ENCODE measurements at regions not wholly inside any gene's neighbourhood (a gene's known extent, or its start where the extent isn't known, plus 50 kb on each side); places are given as distances from the start of the nearest gene placed in this dataset.
"Not testable (repeated sequence)": the region's sequence is repeated elsewhere in the genome, so short reads cannot be mapped to it uniquely, and the experiment has no call there.

GRCh38 chr3:171915275-171915674 lies 72.1 kb downstream of the TMEM212 start:
- DNase-seq (ENCODE audit: low read depth in 2 of 2), result no peak

DNA sequence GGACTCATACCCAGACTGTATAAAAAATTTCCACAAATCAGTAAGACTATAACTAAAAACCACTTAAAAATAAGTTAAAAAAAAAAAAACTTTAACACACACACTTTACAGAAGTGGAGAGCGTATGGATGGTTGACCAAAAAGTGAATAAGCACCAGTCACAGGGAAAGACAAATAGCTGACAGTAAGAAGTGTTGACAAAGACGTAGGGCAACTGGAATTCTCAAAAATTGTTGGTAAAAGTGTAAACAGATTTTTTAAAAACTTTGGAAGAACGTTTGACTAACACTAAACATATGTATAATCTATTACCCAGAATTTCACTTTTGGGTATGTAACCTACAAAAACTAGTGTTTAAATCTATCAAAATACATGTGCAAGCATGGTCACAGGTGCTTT lies 73.7 kb downstream of the TMEM212 start:
- no peak for DNase-seq (ENCODE audit: low read depth in 2 of 2)

GRCh38 chr3:171922629-171923028 lies 79.5 kb downstream of the TMEM212 start:
- DNase-seq (ENCODE audit: low read depth in 2 of 2), result not testable (repeated sequence)

DNA sequence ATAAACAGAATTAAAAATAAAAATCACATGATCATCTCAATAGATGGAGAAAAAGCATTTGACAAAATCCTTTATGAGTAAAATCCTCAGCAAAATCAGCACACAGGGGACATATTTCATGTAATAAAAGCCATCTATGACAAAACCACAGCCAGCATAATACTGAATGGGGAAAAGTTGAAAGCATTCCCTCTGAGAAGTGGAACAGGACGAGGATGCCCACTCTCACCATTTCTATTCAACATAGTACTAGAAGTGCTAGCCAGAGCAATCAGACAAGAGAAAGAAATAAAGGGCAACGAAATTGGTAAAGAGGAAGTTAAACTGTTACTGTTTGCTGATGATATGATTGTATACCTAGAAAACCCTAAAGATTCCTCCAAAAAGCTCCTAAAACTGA lies 80.5 kb downstream of the TMEM212 start:
- DNase-seq (ENCODE audit: low read depth in 2 of 2), result not testable (repeated sequence)

GRCh38 chr3:171924864-171925263 lies 81.7 kb downstream of the TMEM212 start:
- DNase-seq (ENCODE audit: low read depth in 2 of 2), result not testable (repeated sequence)

GRCh38 chr3:171932153-171932611 lies 89.0 kb downstream of the TMEM212 start:
- DNase-seq (ENCODE audit: low read depth in 2 of 2), result no peak

DNA sequence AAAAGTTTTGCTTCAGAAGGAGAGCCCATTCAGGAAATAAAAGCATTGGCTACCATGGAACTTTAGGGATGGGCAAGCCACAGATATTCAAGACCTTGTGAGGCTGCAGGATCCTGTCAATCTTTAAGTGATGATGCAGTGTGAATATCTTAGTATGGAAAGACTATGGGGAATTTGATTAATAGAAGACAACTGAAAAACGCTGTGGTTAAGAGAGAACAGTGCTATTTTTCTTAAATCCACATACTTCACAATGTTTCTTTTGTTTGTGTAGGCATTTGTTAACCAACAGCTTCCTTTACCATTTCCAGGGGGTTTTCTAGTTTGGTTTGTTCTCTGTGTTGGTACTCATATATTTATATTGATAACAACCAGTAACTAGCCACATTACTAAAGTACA lies 90.3 kb downstream of the TMEM212 start:
- DNase-seq (ENCODE audit: low read depth in 2 of 2), result no peak

DNA sequence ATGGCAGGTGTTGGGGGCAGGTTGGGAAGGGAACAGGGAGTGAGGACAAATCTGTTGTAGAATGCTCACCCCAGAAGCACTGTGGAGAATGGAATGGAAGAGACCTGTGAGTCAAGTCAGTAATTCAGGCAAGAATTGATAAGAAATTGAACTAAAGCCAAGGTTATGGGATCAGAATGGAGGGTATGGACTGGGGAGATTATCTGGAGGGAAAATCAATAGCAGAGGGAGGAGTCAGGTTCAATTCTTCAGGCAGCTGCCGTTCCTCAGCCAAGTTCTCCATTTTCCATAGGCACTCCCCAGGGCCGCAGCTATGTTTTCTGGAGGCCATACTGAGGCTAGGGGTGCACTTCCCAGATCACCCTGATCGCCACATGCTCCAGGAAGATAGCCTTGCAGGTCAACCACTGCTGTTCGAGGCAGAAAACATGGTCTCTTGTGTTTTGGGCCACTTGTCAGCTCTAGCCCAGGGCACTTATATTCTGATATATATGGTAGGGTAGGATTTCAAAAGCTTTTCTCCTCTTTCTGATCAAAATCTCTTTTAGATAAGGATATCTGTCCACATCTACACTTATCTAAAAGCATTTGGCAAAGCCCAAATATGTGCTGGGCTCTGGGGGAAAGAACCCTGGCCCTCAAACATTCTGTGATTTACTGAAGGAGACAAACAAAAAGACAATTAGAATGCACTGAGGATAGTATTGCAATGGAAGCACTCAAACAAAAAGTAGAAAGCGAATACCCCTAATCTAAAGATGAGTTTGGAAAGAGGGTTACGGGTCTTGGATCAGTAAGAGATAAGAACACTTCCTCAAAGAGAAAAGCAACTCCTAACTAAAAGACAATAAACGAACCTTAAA lies 92.3 kb downstream of the TMEM212 start:
- no peak for DNase-seq (ENCODE audit: low read depth in 2 of 2)

GRCh38 chr3:171936191-171936841 lies 93.2 kb downstream of the TMEM212 start:
- peak in 1 of 2 donors; percentile 46 for DNase-seq (ENCODE audit: low read depth in 2 of 2)

- no peak for DNase-seq (ENCODE audit: low read depth in 2 of 2)
Observed at GRCh38 chr3:171939578-171939977, 96.4 kb downstream of the TMEM212 start.

DNA sequence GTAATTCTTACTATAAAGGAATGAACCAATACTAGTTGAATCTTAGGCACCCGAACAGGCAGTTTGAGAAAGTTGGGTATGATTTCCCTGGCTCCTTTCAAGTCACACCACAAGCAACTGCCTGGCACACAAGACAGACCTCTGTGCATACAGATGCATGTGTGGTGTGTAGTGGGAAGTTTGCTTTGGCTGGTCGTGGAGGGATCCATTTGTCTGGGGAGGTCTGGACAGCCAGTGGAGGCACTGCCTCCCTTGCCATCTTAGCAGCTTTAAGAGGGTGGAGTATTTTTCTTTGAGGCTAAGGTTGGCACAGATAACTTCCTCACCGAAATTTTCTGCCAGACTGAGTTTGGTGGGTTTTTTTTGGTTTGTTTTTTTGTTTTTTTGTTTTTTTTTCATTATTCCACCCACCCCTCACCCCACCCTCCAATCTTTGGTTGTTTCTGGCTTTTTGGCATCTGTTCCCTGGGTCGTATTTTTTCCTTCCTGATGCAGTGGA lies 97.1 kb downstream of the TMEM212 start:
- DNase-seq (ENCODE audit: low read depth in 2 of 2), result no peak

DNA sequence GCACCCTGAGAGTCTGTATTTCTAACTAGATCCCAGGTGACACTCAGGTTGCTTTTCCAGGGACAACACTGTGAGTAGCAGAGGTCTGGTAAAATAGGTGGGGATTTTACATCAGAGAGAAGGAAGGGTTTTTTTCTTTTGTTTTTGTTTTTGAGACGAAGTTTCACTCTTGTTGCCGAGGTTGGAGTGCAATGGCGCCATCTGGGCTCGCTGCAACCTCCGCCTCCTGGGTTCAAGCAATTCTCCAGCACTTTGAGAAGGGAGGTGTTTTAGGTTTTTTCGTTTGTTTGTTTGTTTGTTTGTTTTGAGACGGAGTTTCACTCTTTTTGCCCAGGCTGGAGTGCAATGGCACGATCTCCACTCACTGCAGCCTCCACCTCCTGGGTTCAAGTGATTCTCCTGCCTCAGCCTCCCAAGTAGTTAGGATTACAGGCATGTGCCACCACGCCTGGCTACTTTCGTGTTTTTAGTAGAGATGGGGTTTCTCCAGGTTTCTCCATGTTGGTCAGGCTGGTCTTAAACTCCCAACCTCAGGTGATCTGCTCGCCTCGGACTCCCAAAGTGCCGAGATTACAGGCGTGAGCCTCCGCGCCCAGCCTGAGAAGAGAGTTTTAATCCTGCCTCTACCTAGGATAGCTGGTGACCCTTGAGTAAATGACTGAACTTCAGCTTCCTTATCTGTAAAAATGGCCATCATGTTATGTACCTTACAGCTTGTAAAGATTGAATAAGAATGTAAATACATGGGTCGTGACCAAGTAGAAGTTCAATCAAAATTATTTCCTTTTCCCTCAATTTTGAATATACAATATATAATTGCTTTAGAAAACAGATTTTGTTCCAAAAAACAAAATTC lies 95.9 kb upstream of the FNDC3B start:
- no peak for DNase-seq (ENCODE audit: low read depth in 2 of 2)

DNA sequence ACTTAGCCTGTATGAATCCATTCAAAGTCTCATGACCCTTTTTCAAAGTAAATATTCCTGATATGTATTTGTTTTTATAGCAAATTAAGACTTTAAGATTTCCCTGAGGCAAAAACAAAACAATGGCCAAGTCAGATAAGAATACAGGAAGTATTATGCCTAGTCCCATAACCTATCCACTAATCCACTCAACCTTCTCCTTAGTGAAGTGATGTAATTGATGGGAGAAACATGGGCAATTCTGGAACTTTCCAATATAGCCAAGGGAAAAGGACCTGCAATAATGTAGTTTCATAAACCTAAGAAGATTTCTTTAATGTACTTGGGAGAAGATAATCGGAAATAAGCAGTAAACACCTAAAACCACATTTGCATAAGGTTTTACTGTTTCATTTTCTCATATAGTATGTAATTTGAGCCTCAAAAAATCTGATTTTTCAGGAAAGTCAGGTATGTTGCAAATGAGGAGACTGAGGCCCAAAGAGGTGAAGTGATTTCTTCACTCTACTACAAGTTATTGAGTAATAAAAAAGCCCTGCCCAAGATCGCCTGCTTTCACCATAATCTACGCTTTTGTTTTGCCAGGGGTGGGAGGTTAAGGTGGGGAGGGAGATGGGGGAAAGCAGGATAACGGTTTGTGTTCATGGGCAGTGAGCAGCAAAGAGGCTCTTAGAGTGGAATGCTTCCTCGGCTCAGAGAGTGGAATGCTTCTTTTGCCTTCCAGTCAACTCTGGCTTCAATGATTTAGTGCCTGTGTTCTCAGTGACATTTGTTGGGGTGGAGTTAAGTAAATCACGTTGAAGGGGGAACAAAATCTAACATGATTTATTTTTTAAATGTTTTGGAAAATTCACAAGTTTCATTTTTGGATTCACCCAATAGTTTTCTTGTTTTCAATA lies 95.0 kb upstream of the FNDC3B start:
- DNase-seq (ENCODE audit: low read depth in 2 of 2), result no peak

DNA sequence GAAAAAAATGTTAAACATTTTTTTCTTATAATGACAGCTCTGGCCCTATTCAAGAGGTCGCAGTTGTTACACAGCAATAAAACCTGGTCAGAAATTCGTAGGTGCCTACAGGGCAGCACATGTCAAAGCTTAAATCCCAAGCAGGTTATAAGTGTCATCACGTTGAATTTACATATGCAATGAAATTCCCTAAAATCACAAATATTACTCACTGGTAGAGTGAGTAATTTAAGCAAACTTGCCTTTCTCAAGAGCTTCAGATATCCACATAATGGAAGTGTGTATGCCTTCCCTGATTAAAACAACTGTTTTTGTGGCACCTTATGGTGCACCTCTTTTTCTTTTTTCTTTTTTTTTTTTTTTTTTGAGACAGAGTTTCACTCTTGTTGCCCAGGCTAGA lies 90.7 kb upstream of the FNDC3B start:
- no peak for DNase-seq (ENCODE audit: low read depth in 2 of 2)

DNA sequence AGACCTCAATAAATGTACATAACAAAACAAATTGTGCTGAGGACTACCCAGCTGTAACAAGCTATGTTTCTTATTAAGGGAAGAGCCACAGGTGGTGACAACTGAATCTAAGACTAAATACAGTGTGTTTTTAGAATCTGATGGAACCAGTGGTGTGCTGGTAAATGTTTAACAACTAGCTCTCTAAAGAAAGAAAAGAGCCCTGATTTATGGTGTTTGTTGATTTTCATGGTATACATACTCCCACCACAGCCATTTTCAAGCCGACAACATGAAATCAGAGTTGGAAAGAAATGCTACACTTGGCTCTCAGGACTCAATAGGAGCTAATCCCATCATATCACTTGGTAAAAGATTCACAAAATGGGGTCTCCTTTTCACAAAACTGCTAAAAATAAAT lies 89.8 kb upstream of the FNDC3B start:
- DNase-seq (ENCODE audit: low read depth in 2 of 2), result no peak

DNA sequence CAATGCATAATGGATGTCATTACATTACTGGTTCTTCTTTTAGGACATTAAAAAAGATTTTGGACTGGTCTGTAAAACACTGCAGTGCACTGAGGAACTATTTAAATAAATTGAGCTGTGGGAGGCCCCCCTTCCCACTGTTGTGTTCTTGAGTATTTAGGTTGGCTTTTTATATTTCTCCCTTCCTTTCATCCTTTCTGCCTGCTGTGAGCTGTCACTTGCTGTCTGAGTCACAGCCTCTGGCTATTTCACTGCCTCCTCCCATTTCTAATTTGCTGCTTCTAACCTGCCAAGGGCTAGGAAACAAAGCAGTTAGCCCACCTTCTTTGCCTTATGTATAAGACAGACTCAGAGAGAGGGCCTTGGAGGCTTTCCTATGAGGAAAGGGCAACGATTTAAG lies 89.0 kb upstream of the FNDC3B start:
- DNase-seq (ENCODE audit: low read depth in 2 of 2), result peak; percentile 29 to 39

GRCh38 chr3:171951597-171951996 lies 87.8 kb upstream of the FNDC3B start:
- no peak for DNase-seq (ENCODE audit: low read depth in 2 of 2)

GRCh38 chr3:171953301-171954022 lies 85.9 kb upstream of the FNDC3B start:
- DNase-seq (ENCODE audit: low read depth in 2 of 2), result no peak

DNA sequence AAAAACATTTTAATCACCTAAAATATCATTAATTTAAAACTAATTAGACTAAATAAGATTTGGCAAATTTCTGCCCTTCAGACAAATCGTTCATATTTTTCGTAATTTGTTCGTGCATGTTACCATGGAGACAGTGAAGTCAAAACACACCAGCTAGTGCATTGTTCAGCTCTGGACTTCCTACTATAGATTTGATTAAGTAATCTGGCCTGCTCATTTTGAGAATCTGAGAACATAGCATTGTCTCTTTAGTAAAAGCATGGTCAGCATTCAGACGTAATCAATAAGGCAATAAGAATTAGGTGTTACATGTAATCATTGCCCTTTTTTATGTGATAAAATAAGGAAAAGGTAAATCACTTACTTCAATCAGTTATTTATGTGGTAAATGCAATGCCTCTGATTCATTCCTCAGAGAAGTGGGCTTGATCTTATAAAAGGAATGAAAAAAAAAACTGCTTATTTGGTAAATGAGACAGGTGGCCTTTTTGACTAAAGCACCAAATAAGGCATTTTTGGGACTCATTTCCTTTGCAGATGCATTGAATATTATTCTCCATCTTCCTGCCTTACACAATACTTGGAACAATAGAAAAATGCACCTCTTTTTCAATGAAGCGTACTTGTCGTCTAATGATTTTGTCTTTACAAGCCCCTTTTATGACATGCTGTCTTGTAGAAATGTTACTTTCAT lies 84.5 kb upstream of the FNDC3B start:
- DNase-seq (ENCODE audit: low read depth in 2 of 2), result peak; percentile 88 to 91

Measured in lung microvascular endothelial cell (primary cell).